ENCODE measurements at regions not wholly inside any gene's neighbourhood (a gene's known extent, or its start where the extent isn't known, plus 50 kb on each side); places are given as distances from the start of the nearest gene placed in this dataset.

DNA sequence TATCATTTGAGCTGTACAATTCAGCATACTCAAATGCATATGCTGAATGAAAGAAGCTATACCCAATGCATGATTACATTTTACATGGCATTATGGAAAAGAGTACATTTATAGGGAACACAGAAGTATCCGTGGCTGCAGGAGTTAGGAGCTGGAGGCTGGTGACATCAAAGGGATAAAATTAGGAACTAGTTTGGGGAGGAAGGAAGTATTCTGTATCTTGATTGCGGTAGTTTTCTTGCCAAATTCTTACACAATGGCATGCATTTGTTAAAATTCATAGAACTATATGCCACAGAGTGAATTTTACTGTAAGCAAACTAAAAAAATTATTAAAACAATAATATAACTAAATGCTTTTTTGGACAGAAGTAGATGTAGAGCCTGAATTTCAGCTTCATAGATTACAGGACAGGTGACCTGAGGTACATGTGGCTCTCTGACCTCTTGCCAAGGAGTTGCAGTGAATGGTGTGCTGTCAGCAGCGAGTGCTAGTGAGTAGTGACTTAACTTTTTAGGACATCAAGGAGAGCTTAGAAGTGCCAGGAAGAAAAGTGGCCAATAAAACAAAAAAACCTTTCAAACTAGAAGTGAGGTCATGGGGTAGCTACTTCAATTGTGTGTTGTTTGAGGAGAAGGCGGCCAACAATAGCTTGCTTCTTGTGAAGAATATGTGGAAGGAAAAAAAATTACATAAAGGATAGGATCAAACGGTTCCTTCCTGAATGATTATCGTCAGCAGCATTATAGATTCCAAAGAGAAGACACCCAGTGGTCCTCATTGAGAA is 514.9 kb upstream of the CLINT1 start:
- Histone ChIP-seq H3K4me1 (replicated peaks; ENCODE audit: insufficient read depth) (no peaks in the 10 kb centered on the region), H3K9me2 (ENCODE audit: insufficient read depth) (no peaks in the 10 kb centered on the region), H3K9me3 (ENCODE audit: insufficient read depth, low read depth) (no peaks in the 10 kb centered on the region; the same call in 1 of the 2 replicates), H4K20me1 (ENCODE audit: insufficient read depth) (no peaks in the 10 kb centered on the region), H3K27ac (no peak overlapping the region), H3K4me3 (no peak overlapping the region), H3K36me3 (ENCODE audit: low read depth) (no peaks in the 10 kb centered on the region), H2AFZ (no peak overlapping the region), H3F3A (ENCODE audit: insufficient read depth, low read depth) (no peaks in the 10 kb centered on the region), H3K79me2 (ENCODE audit: low read depth) (no peaks in the 10 kb centered on the region), H3K27me3 (ENCODE audit: insufficient read depth, low read depth) (no peaks in the 10 kb centered on the region), H3K4me2 (no peak overlapping the region)
- CTCF ChIA-PET = no interaction called here
- intact Hi-C loops (cut with micrococcal nuclease; ENCODE audit: unreplicated experiment) = no loop called here
- BruUV-seq (replicated peaks) = no TSS peak
- no peak for DNase-seq
- POLR2A ChIA-PET (ENCODE audit: unreplicated experiment) = no interaction called here
- TF ChIP-seq CTCF (conservative IDR thresholded peaks at IDR 0.05) = no peak
- no peak for TF ChIP-seq EZH2 (IDR thresholded peaks at IDR 0.05; ENCODE audit: low read depth)

DNA sequence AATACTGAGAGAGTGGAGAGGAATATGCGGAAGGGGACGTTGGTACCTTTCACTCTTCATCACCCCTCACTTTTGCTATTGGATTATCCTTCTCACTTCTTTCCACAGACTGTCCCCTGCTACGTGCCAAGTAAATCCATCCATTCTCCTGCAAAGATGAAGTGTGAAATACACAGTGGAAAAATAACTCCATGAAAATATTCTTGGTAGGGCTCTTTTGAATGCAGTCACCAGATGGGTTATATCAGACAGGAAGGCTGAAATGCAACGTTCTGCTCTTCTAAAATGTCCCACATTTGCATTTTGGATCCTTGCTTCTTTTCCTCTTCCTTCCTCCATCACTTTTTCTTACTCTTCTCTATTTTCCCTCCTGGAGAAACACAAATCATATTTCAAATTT is 510.3 kb upstream of the CLINT1 start:
- no peak for TF ChIP-seq CTCF (conservative IDR thresholded peaks at IDR 0.05)
- TF ChIP-seq EZH2 (IDR thresholded peaks at IDR 0.05; ENCODE audit: low read depth) = no peak
- DNase-seq = no peak
- H3K9me2 ChIP-seq (ENCODE audit: insufficient read depth) = no peaks in the 10 kb centered on the region; the same call in 1 of the 2 replicates
- POLR2A ChIA-PET (ENCODE audit: unreplicated experiment) = no interaction called here
- no peak overlapping the region for H3K4me3 ChIP-seq
- H3K27me3 ChIP-seq (ENCODE audit: insufficient read depth, low read depth) = no peaks in the 10 kb centered on the region
- BruUV-seq (replicated peaks) = no TSS peak
- no peak overlapping the region for H2AFZ ChIP-seq
- H3K4me1 ChIP-seq (replicated peaks; ENCODE audit: insufficient read depth) = no peaks in the 10 kb centered on the region
- no peaks in the 10 kb centered on the region for H3K36me3 ChIP-seq (ENCODE audit: low read depth)
- no peak overlapping the region for H3K4me2 ChIP-seq
- H3F3A ChIP-seq (ENCODE audit: insufficient read depth, low read depth) = no peaks in the 10 kb centered on the region
- intact Hi-C loops (cut with micrococcal nuclease; ENCODE audit: unreplicated experiment) = no loop called here
- CTCF ChIA-PET = no interaction called here
- H3K79me2 ChIP-seq (ENCODE audit: low read depth) = no peaks in the 10 kb centered on the region
- H3K27ac ChIP-seq = no peak overlapping the region
- H3K9me3 ChIP-seq (ENCODE audit: insufficient read depth, low read depth) = no peaks in the 10 kb centered on the region; the same call in 1 of the 2 replicates
- H4K20me1 ChIP-seq (ENCODE audit: insufficient read depth) = no peaks in the 10 kb centered on the region

DNA sequence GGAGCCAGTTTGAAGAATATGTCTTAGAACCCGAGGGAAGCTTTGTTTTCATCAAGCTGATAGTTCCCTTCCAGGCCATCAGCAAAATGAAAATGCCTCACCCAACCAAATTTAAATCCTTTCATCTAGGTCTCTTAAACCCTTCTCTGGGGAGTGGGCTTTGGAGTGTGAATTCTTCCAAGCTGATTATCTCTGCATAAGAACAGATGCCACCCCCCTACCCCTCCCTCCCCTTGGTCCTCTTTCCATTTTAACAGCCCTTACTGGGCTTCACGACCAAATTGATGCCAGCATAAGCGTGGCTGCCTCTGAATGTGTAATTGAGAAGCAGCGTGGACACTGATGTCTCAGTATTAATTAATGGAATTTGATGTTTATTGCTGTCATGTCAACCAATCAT is 509.7 kb upstream of the CLINT1 start:
- Histone ChIP-seq H3K27me3 (ENCODE audit: insufficient read depth, low read depth) (no peaks in the 10 kb centered on the region), H3K9me3 (ENCODE audit: insufficient read depth, low read depth) (no peaks in the 10 kb centered on the region; the same call in 1 of the 2 replicates), H3K27ac (no peak overlapping the region), H3K79me2 (ENCODE audit: low read depth) (no peaks in the 10 kb centered on the region), H3K36me3 (ENCODE audit: low read depth) (no peaks in the 10 kb centered on the region), H3K4me1 (replicated peaks; ENCODE audit: insufficient read depth) (no peaks in the 10 kb centered on the region), H3K4me3 (no peak overlapping the region), H4K20me1 (ENCODE audit: insufficient read depth) (no peaks in the 10 kb centered on the region), H3K4me2 (no peak overlapping the region), H3F3A (ENCODE audit: insufficient read depth, low read depth) (no peaks in the 10 kb centered on the region), H3K9me2 (ENCODE audit: insufficient read depth) (no peaks in the 10 kb centered on the region; the same call in 1 of the 2 replicates), H2AFZ (no peak overlapping the region)
- intact Hi-C loops (cut with micrococcal nuclease; ENCODE audit: unreplicated experiment) = no loop called here
- CTCF ChIA-PET = interaction anchor here (0.6 kb wide), 1 partner anchor 1581 kb away, joined by 3 read pairs; no protein-coding TSS in a partner anchor
- POLR2A ChIA-PET (ENCODE audit: unreplicated experiment) = no interaction called here
- BruUV-seq (replicated peaks) = no TSS peak
- DNase-seq = no peak
- TF ChIP-seq EZH2 (IDR thresholded peaks at IDR 0.05; ENCODE audit: low read depth) (no peak), CTCF (conservative IDR thresholded peaks at IDR 0.05) (no peak)
